IPS DF 19.7 (cell line): ENCODE measurements at regions not wholly inside any gene's neighbourhood (a gene's known extent, or its start where the extent isn't known, plus 50 kb on each side); places are given as distances from the start of the nearest gene placed in this dataset.

Source experiments
- DNase-seq: peaks from one replicate; pipeline ENCODE4 v3.0.0-alpha.2; 2013; ENCODE audit warnings: low read depth, low spot score

GRCh38 chr6:121020656-121021055 is 313.6 kb downstream of the TBC1D32 start:
- DNase-seq, result no peak

GRCh38 chr6:121008553-121008952 is 325.7 kb downstream of the TBC1D32 start:
- no peak for DNase-seq

- no peak for DNase-seq
Measured at GRCh38 chr6:121006024-121006423, 328.3 kb downstream of the TBC1D32 start.

GRCh38 chr6:121000381-121000780 is 333.9 kb downstream of the TBC1D32 start:
- DNase-seq, result no peak

GRCh38 chr6:120996340-120996739 is 337.9 kb downstream of the TBC1D32 start:
- DNase-seq, result no peak

- DNase-seq, result no peak
Measured at GRCh38 chr6:120994573-120994967, 339.7 kb downstream of the TBC1D32 start.

GRCh38 chr6:120993929-120994572 is 340.2 kb downstream of the TBC1D32 start:
- no peak for DNase-seq

- no peak for DNase-seq
Measured at GRCh38 chr6:120992257-120992656, 342.0 kb downstream of the TBC1D32 start.

- DNase-seq, result no peak
Measured at GRCh38 chr6:120990866-120991265, 343.4 kb downstream of the TBC1D32 start.

- DNase-seq, result no peak
Measured at GRCh38 chr6:120981835-120982234, 352.4 kb downstream of the TBC1D32 start.

- no peak for DNase-seq
Measured at GRCh38 chr6:120966321-120966720, 368.0 kb downstream of the TBC1D32 start.

GRCh38 chr6:120965814-120966213 is 368.5 kb downstream of the TBC1D32 start:
- no peak for DNase-seq

GRCh38 chr6:120960761-120961160 is 373.5 kb downstream of the TBC1D32 start:
- no peak for DNase-seq

- no peak for DNase-seq
Measured at GRCh38 chr6:120954111-120954510, 380.2 kb downstream of the TBC1D32 start.

GRCh38 chr6:120951258-120951657 is 383.0 kb downstream of the TBC1D32 start:
- DNase-seq, result no peak

- no peak for DNase-seq
Measured at GRCh38 chr6:120947111-120947510, 387.2 kb downstream of the TBC1D32 start.

- DNase-seq, result no peak
Measured at GRCh38 chr6:120945905-120946594, 388.2 kb downstream of the TBC1D32 start.

GRCh38 chr6:120938876-120939472 is 395.3 kb downstream of the TBC1D32 start:
- DNase-seq, result no peak

- DNase-seq, result no peak
Measured at GRCh38 chr6:120938164-120938875, 396.0 kb downstream of the TBC1D32 start.

- no peak for DNase-seq
Measured at GRCh38 chr6:120935908-120936307, 398.4 kb downstream of the TBC1D32 start.

- no peak for DNase-seq
Measured at GRCh38 chr6:120935016-120935415, 399.3 kb downstream of the TBC1D32 start.

- DNase-seq, result peak; percentile 42
Measured at GRCh38 chr6:120931520-120932180, 402.6 kb downstream of the TBC1D32 start.
